ENCODE measurements at regions not wholly inside any gene's neighbourhood (a gene's known extent, or its start where the extent isn't known, plus 50 kb on each side); places are given as distances from the start of the nearest gene placed in this dataset.

- TF ChIP-seq, protein P1, sequence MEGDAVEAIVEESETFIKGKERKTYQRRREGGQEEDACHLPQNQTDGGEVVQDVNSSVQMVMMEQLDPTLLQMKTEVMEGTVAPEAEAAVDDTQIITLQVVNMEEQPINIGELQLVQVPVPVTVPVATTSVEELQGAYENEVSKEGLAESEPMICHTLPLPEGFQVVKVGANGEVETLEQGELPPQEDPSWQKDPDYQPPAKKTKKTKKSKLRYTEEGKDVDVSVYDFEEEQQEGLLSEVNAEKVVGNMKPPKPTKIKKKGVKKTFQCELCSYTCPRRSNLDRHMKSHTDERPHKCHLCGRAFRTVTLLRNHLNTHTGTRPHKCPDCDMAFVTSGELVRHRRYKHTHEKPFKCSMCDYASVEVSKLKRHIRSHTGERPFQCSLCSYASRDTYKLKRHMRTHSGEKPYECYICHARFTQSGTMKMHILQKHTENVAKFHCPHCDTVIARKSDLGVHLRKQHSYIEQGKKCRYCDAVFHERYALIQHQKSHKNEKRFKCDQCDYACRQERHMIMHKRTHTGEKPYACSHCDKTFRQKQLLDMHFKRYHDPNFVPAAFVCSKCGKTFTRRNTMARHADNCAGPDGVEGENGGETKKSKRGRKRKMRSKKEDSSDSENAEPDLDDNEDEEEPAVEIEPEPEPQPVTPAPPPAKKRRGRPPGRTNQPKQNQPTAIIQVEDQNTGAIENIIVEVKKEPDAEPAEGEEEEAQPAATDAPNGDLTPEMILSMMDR (IDR thresholded peaks at IDR 0.05), result no peak
- TF ChIP-seq POLR2AphosphoS5 (IDR thresholded peaks at IDR 0.05) (no peak), POLR2A (IDR thresholded peaks at IDR 0.05) (no peak), EP300 (IDR thresholded peaks at IDR 0.05) (no peak)
Measured at GRCh38 chr4:134089885-134090284, 111.7 kb downstream of the PABPC4L start.
